Calu3 (cell line): ENCODE measurements at regions not wholly inside any gene's neighbourhood (a gene's known extent, or its start where the extent isn't known, plus 50 kb on each side); places are given as distances from the start of the nearest gene placed in this dataset.

ENCODE experiments used
- BruUV-seq: library from RNA; stranded (reverse); fragments of 400-500 nt; replicated peaks from 2 replicates; lab custom pipeline; 2021; lab: Mats Ljungman, UMichigan
- CTCF ChIA-PET: fragments of 300-600 bp; sonication (Branson Sonifier 250); formaldehyde crosslinking; loops from one replicate; lab custom pipeline; 2022; ENCODE audit warnings: antibody characterized with exemption; lab: Charles Lee
- DNase-seq: peaks from one replicate; pipeline ENCODE4 v3.0.0; 2022
- H3K27ac Mint-ChIP-seq: one replicate; pipeline ENCODE4 v1.8.0; 2022; ENCODE audit warnings: mixed read lengths; ENCODE audit not compliant: unreplicated experiment
- H3K27me3 Mint-ChIP-seq: one replicate; pipeline ENCODE4 v1.8.0; 2022; ENCODE audit warnings: mixed read lengths; ENCODE audit not compliant: unreplicated experiment
- H3K36me3 Mint-ChIP-seq: one replicate; pipeline ENCODE4 v1.8.0; 2022; ENCODE audit warnings: mild to moderate bottlenecking, moderate library complexity, mixed read lengths; ENCODE audit not compliant: insufficient read depth, unreplicated experiment
- H3K4me1 Mint-ChIP-seq: one replicate; pipeline ENCODE4 v1.8.0; 2022; ENCODE audit warnings: mild to moderate bottlenecking, low read depth, mixed read lengths; ENCODE audit not compliant: unreplicated experiment
- H3K4me3 Mint-ChIP-seq: one replicate; pipeline ENCODE4 v1.8.0; 2022; ENCODE audit warnings: mild to moderate bottlenecking, low read depth, moderate library complexity, mixed read lengths; ENCODE audit not compliant: unreplicated experiment
- H3K9me3 Mint-ChIP-seq: one replicate; pipeline ENCODE4 v1.8.0; 2022; ENCODE audit warnings: low read depth, mixed read lengths; ENCODE audit not compliant: unreplicated experiment
- intact Hi-C: fragments of 100-400 bp; cut with micrococcal nuclease; formaldehyde crosslinking; loops from one replicate; pipeline ENCODE4 v1.10.0; 2022; ENCODE audit not compliant: unreplicated experiment
- TF ChIP-seq, protein P1 (sequence below): fragments of 200-600 bp; IDR thresholded peaks from one replicate; pipeline ENCODE4 v1.8.0; 2022; ENCODE audit warnings: antibody characterized with exemption; ENCODE audit not compliant: unreplicated experiment

DNA sequence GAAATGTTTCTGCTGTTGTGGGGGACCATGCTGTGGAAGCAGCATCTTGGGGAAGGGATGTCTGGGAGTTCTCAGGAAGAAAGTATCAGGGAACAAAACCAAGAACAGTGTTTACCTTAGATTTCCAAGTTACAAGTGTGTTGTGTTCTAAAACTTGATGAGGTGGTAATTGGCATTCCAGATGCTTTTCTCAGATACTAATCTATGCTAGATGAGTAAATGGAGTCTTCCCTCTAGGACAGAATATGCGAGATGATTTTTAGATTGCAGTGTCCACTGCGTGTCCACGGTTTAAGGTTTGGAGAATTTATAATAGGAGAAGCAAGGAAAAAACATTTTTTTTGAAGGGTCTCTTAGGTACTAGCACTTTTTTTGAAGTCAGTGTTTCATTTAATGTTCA lies 436.5 kb downstream of the PCNX1 start:
- Mint-ChIP-seq H3K27me3 (no peaks in the 10 kb centered on the region), H3K4me1 (peaks cover 8% of the 10 kb centered on the region), H3K27ac (no peak overlapping the region), H3K4me3 (no peak overlapping the region), H3K36me3 (no peaks in the 10 kb centered on the region), H3K9me3 (no peaks in the 10 kb centered on the region)
- TF ChIP-seq, protein P1, sequence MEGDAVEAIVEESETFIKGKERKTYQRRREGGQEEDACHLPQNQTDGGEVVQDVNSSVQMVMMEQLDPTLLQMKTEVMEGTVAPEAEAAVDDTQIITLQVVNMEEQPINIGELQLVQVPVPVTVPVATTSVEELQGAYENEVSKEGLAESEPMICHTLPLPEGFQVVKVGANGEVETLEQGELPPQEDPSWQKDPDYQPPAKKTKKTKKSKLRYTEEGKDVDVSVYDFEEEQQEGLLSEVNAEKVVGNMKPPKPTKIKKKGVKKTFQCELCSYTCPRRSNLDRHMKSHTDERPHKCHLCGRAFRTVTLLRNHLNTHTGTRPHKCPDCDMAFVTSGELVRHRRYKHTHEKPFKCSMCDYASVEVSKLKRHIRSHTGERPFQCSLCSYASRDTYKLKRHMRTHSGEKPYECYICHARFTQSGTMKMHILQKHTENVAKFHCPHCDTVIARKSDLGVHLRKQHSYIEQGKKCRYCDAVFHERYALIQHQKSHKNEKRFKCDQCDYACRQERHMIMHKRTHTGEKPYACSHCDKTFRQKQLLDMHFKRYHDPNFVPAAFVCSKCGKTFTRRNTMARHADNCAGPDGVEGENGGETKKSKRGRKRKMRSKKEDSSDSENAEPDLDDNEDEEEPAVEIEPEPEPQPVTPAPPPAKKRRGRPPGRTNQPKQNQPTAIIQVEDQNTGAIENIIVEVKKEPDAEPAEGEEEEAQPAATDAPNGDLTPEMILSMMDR = no peak
- CTCF ChIA-PET = no interaction called here
- intact Hi-C loops = no loop called here
- no TSS peak for BruUV-seq
- DNase-seq = no peak

DNA sequence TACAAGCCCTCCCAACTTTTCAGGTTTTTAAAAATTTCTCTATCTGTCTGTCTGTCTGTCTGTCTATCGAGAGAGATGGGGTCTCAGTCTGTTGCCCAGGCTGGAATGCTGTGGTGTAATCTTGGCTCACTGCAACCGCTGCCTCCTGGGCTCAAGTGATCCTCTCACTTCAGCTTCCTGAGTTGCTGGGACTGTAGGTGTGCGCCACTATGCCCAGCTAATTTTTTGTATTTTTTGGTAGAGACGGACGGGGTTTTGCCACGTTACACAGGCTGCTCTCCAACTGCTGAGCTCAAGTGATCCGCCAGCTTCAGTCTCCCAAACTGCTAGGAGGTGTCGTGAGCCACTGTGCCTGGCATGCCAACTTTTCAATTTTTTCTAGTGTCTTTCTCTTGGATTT lies 437.2 kb downstream of the PCNX1 start:
- Mint-ChIP-seq H3K9me3 (no peaks in the 10 kb centered on the region), H3K36me3 (peaks cover 4% of the 10 kb centered on the region), H3K27me3 (no peaks in the 10 kb centered on the region), H3K4me3 (no peak overlapping the region), H3K27ac (no peak overlapping the region), H3K4me1 (peaks cover 8% of the 10 kb centered on the region)
- CTCF ChIA-PET = no interaction called here
- no TSS peak for BruUV-seq
- intact Hi-C loops = no loop called here
- no peak for DNase-seq
- TF ChIP-seq, protein P1 = no peak

DNA sequence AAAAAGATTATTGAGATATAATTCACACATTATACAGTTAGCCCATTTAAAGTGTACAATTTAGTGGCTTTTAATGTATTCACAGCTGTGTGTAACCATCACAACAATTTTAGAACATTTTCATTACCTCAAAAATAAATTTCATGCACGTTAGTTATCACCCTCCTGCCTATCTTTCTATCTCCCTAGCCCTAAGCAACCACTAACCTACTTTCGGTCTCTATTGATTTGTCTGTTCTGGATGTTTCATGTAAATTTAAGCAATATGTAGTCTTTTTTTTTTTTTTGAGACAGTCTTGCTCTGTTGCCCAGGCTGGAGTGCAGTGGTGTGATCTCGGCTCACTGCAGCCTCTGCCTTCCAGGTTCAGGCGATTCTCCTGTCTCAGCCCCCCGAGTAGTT lies 439.4 kb downstream of the PCNX1 start:
- CTCF ChIA-PET = no interaction called here
- intact Hi-C loops = no loop called here
- Mint-ChIP-seq H3K27me3 (no peaks in the 10 kb centered on the region), H3K27ac (no peak overlapping the region), H3K4me3 (no peak overlapping the region), H3K4me1 (peaks cover 8% of the 10 kb centered on the region), H3K36me3 (peaks cover 5% of the 10 kb centered on the region), H3K9me3 (no peaks in the 10 kb centered on the region)
- no TSS peak for BruUV-seq
- TF ChIP-seq, protein P1 = no peak
- no peak for DNase-seq

DNA sequence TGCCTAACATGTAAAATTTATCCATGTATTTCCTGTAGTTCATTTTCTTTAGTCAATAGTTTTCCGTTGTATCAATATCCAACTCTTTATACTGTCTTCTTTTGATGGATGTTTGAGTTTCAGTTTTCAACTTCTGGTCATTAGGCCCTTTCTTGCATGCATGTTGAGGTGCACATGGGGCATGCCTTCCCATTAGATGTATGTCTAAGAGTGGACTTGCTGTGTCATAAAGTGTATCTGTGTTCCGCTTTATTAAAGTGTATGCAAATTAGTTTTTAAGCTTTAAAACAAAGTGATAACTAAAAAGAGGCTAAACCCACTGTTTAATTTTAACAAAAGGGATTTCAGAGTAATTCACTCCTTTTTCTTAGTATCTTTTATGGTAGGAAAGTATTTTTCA lies 441.1 kb downstream of the PCNX1 start:
- Mint-ChIP-seq H3K27ac (no peak overlapping the region), H3K27me3 (no peaks in the 10 kb centered on the region), H3K4me1 (peaks cover 5% of the 10 kb centered on the region), H3K9me3 (peaks cover 3% of the 10 kb centered on the region), H3K4me3 (no peak overlapping the region), H3K36me3 (peaks cover 5% of the 10 kb centered on the region)
- no TSS peak for BruUV-seq
- intact Hi-C loops = no loop called here
- CTCF ChIA-PET = no interaction called here
- TF ChIP-seq, protein P1 = no peak
- DNase-seq = no peak

DNA sequence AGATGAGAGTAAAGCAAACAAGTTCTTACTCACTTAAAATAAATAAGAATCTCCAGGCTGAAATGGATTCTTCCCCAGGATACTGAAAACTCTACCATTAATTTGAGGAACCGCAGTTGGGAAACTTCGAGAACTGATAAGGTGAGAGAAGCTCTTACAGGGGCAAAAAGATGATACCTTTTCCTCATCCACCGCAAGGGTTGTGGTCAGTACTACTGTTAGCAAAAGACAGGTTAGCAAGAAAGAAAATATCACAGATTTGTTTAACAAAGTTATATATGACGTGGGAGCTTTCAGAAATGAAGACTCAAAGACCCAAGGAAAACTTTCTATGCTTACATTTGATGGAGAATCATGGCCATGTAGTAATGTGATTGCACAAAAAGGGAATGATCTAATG lies 441.6 kb downstream of the PCNX1 start:
- H3K27me3 Mint-ChIP-seq = no peaks in the 10 kb centered on the region
- H3K27ac Mint-ChIP-seq = no peak overlapping the region
- H3K36me3 Mint-ChIP-seq = peaks cover 5% of the 10 kb centered on the region
- CTCF ChIA-PET = no interaction called here
- TF ChIP-seq, protein P1 = no peak
- intact Hi-C loops = no loop called here
- DNase-seq = no peak
- H3K4me1 Mint-ChIP-seq = peaks cover under 1% of the 10 kb centered on the region
- H3K4me3 Mint-ChIP-seq = no peak overlapping the region
- no TSS peak for BruUV-seq
- peaks cover 4% of the 10 kb centered on the region for H3K9me3 Mint-ChIP-seq
